ENCODE measurements at regions not wholly inside any gene's neighbourhood (a gene's known extent, or its start where the extent isn't known, plus 50 kb on each side); places are given as distances from the start of the nearest gene placed in this dataset.

DNA sequence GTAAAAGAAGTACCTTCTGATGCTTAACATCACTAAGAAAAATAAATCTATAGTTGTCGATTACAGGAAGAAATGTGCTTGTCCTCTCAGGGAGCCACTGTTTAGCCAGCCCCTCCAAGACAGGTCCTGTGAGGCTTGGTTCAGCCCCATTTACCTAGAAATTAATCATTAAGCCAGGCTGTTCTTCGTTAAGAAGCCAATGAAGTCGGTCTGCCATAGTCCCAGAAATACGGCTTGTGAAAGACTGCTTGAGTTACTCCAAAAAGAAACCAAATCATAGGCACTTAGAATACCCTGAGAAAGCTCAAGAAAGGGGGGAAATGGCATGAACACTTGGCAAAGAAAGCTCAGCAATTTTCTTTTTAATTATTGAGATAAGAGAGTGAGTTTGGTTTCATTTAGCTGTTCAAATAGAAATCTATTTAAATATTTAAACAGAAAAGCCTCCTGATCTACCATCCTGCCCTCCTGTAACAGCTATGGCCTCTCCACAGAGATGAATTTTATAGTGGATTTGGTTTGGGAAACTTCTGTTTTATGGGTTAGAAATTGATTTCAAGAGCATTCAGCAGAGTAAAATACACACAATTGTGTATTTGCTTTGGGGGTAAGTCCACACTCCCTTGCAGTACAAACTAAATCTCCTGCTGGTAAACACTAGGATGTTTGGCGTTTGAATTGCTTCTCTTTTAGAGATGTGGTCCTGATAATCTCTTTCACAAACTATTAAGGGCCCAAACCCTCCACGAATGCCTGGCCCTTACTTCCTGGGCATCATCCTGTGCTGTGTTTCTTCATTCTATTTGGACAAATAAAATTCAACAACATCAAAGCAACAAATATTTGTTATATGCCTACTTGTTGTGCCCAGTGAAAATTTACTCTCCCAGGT lies 234.4 kb downstream of the SEC23A start (continued):
- TF ChIP-seq KIAA2018 (CRISPR knock-in tag; IDR thresholded peaks at IDR 0.05; ENCODE audit: borderline replicate concordance) (0 out of 2 replicates have a peak, but pooled peaks have one; percentile 6), ZNF33A (CRISPR knock-in tag; IDR thresholded peaks at IDR 0.05; ENCODE audit: borderline replicate concordance) (no peak), MXD1 (CRISPR knock-in tag; IDR thresholded peaks at IDR 0.05) (no peak), GZF1 (CRISPR knock-in tag; IDR thresholded peaks at IDR 0.05) (peak; percentile 99), SPEN (CRISPR knock-in tag; IDR thresholded peaks at IDR 0.05; ENCODE audit: low read depth) (no peak), PLRG1 (conservative IDR thresholded peaks at IDR 0.05) (no peak), DPF2 (CRISPR knock-in tag; IDR thresholded peaks at IDR 0.05; ENCODE audit: borderline replicate concordance, low read depth) (no peak; the same call in 1 of the 2 replicates), NCOR1 (IDR thresholded peaks at IDR 0.05; ENCODE audit: borderline replicate concordance, low read length) (0 out of 2 replicates have a peak, but pooled peaks have one; percentile 45), ATM (IDR thresholded peaks at IDR 0.05; ENCODE audit: borderline replicate concordance) (no peak), ZNF879 (CRISPR knock-in tag; IDR thresholded peaks at IDR 0.05) (no peak), MED1 (CRISPR knock-in tag; IDR thresholded peaks at IDR 0.05) (peak; percentile 57; the same call in 1 of the 2 replicates), GABPA (IDR thresholded peaks at IDR 0.05; ENCODE audit: low read depth, low read length) (no peak), GABPA (CRISPR knock-in tag; IDR thresholded peaks at IDR 0.05; ENCODE audit: low read depth) (no peak; the same call in 1 of the 2 replicates), HMG20B (CRISPR knock-in tag; conservative IDR thresholded peaks at IDR 0.05) (peak; percentile 95), ZBTB33 (CRISPR knock-in tag; IDR thresholded peaks at IDR 0.05) (no peak)
- TF ChIP-seq, protein P1, sequence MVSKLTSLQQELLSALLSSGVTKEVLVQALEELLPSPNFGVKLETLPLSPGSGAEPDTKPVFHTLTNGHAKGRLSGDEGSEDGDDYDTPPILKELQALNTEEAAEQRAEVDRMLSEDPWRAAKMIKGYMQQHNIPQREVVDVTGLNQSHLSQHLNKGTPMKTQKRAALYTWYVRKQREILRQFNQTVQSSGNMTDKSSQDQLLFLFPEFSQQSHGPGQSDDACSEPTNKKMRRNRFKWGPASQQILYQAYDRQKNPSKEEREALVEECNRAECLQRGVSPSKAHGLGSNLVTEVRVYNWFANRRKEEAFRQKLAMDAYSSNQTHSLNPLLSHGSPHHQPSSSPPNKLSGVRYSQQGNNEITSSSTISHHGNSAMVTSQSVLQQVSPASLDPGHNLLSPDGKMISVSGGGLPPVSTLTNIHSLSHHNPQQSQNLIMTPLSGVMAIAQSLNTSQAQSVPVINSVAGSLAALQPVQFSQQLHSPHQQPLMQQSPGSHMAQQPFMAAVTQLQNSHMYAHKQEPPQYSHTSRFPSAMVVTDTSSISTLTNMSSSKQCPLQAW (CRISPR knock-in tag; IDR thresholded peaks at IDR 0.05): peak; percentile 63; the same call in 1 of the 2 replicates

Data from HepG2 (cell line).